Kidney (tissue), 13 donors: ENCODE measurements at regions not wholly inside any gene's neighbourhood (a gene's known extent, or its start where the extent isn't known, plus 50 kb on each side); places are given as distances from the start of the nearest gene placed in this dataset.

ENCODE experiments used
- DNase-seq, 5 donors: peaks; one replicate each; pipeline ENCODE4 v3.0.0-alpha.2; 2013 to 2020
- FAIRE-seq: peaks from 2 replicates; lab custom pipeline; 2012; peaks lifted over from hg19 to GRCh38; lab: Jason Lieb, UNC
- H3K27ac ChIP-seq, 2 donors: one replicate each; pipeline ENCODE4 v1.7.0; 2013; ENCODE audit warnings: low read depth in 2 of 2, low read length in 2 of 2, inconsistent platforms in 1 of 2
- H3K27me3 ChIP-seq: one replicate; pipeline ENCODE4 v1.7.1; 2013; ENCODE audit warnings: low read length, inconsistent platforms; ENCODE audit not compliant: control insufficient read depth, insufficient read depth
- H3K36me3 ChIP-seq, 3 donors: one replicate each; pipeline versions ENCODE4 v1.7.0 to v1.7.1; 2013; ENCODE audit warnings: low read length in 3 of 3, control low read depth in 1 of 3, inconsistent platforms in 1 of 3; ENCODE audit not compliant: insufficient read depth in 3 of 3, control insufficient read depth in 2 of 3
- H3K4me1 ChIP-seq, 3 donors: one replicate each; pipeline versions ENCODE4 v1.7.0 to v1.7.1; 2013; ENCODE audit warnings: low read length in 3 of 3, inconsistent platforms in 1 of 3, low read depth in 1 of 3; ENCODE audit not compliant: control insufficient read depth in 2 of 3, insufficient read depth in 2 of 3
- H3K4me3 ChIP-seq, 3 donors: one replicate each; pipeline versions ENCODE4 v1.7.0 to v1.8.1; 2013; ENCODE audit warnings: low read length in 3 of 3, control low read depth in 1 of 3, inconsistent platforms in 1 of 3
- H3K9ac ChIP-seq, 3 donors: one replicate each; pipeline versions ENCODE4 v1.7.0 to v1.7.1; 2013; ENCODE audit warnings: low read length in 3 of 3, control low read depth in 1 of 3, inconsistent platforms in 1 of 3
- H3K9me3 ChIP-seq, 3 donors: one replicate each; pipeline versions ENCODE4 v1.7.0 to v1.7.1; 2013; ENCODE audit warnings: low read length in 3 of 3, control low read depth in 1 of 3, inconsistent platforms in 1 of 3; ENCODE audit not compliant: control insufficient read depth in 2 of 3, insufficient read depth in 1 of 3
- intact Hi-C: fragments of 100-400 bp; cut with DNase I; formaldehyde crosslinking; loops from one replicate; pipeline ENCODE4 v1.11.1; 2022
- TF ChIP-seq, protein P1 (sequence below): IDR thresholded peaks from 3 replicates; pipeline ENCODE4 v1.5.1; 2012; ENCODE audit warnings: mild to moderate bottlenecking, moderate library complexity, borderline replicate concordance; ENCODE audit not compliant: insufficient read depth; ENCODE audit errors: extremely low read depth
- donor health status: control.
- donor health status: control.
- donor health status: control.
- donor health status: control.
- donor health status: control.
- donor health status: DM: yes; HTN: yes; CAD: no.
- donor health status: Normal renal cell carcinoma (clear cell type).

DNA sequence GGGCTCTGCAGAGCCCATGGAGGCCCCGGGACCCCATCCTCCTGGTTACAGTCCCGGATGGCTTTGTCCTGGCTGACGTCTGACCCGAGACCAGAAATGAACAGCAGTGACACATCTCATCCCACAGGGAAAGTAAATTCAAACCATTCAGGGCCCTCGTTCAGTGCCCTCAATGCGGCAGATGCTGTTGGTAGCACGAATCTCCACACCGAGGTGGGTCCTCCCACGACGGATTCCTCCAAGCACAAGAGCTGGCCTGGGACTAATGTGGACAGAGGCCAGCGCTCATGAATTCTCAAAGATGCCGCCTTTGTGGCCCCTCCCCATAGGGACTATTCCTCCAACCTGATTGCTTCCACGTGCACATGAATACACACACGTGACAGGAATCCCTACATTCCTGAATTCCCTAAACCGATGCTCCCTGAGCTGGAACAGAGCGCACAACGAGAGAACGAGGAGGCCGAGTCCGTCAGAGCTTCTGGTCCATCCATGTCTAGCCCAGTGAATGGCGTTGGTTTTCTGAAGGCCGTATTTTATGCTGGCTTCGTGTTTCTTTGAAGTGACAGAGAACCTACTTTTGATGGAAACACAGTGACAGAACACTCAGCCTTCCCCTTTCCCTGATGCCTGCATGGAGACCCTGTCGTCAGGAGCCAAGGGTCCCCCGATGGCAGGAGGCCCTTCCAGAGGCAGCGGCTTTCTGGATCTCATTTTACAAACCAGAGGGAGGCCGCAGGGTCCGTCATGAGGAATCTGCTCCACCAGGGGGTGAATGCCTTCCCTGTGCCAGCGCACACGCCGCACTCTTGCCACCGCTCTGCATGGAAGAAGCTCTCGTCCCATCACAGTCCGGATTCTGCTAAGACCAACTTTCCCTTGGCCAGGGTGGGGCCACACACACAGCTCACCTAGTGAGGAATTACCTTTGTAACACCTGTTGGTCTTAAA, 64.3 kb upstream of the SNTG2 start:
- intact Hi-C loops: no loop called here
- Histone ChIP-seq H3K9me3 (no peaks in the 10 kb centered on the region), H3K4me3 (no peak overlapping the region), H3K4me1 (peaks cover 0 to 2% (median 0%) of the 10 kb centered on the region in 3 donors), H3K36me3 (no peaks in the 10 kb centered on the region), H3K27ac (no peak overlapping the region), H3K27me3 (peaks cover 10% of the 10 kb centered on the region), H3K9ac (no peak overlapping the region)
- TF ChIP-seq, protein P1, sequence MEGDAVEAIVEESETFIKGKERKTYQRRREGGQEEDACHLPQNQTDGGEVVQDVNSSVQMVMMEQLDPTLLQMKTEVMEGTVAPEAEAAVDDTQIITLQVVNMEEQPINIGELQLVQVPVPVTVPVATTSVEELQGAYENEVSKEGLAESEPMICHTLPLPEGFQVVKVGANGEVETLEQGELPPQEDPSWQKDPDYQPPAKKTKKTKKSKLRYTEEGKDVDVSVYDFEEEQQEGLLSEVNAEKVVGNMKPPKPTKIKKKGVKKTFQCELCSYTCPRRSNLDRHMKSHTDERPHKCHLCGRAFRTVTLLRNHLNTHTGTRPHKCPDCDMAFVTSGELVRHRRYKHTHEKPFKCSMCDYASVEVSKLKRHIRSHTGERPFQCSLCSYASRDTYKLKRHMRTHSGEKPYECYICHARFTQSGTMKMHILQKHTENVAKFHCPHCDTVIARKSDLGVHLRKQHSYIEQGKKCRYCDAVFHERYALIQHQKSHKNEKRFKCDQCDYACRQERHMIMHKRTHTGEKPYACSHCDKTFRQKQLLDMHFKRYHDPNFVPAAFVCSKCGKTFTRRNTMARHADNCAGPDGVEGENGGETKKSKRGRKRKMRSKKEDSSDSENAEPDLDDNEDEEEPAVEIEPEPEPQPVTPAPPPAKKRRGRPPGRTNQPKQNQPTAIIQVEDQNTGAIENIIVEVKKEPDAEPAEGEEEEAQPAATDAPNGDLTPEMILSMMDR: no peak
- FAIRE-seq: no peak
- DNase-seq: peak in 2 of 5 donors; percentile 8 to 28

DNA sequence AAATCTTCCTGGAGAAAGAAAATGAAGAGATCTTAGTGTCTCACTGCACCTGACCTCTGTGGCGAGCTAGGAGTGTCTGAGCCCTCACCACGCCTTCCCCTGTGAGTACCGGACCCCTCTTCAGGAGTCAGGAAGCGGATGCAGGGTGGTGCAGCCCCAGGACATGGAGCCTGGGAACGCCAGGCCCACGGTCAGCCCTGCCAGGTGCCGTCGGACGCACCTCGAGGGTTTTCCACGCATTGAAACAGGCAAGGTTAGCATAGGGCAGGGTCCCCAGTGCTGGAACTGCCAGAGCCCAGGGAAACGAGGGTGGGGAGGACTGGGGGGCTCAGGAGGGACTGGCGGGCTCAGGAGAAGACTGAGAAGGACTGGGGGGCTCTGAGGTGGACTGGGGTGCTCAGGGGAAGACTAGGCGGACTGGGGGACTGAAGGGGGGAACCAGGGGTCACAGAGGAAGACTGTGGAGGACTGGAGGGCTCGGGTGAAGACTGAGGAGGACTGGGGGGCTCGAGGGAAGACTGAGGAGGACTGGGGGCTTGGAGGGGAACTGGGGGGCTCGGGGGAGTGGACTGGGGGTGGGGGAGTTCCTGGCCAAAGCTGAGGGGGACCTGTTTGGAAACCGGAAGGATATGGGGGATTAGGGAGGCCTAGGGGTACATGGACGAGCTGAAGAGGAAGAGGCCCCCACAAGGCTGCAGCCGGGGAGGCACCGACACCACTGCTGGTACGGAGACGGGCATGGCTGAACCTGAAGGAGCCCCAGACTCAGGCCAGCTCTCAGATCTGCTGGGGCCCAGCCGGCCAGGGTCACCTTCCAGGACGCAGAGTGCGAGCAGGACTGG, 65.2 kb upstream of the SNTG2 start:
- peaks cover 10% of the 10 kb centered on the region for H3K27me3 ChIP-seq
- TF ChIP-seq, protein P1: no peak
- no peak overlapping the region for H3K9ac ChIP-seq
- FAIRE-seq (no peak), DNase-seq (peak in 2 of 5 donors; percentile 7 to 30)
- no peak overlapping the region for H3K4me3 ChIP-seq
- no peaks in the 10 kb centered on the region for H3K9me3 ChIP-seq
- no peaks in the 10 kb centered on the region for H3K36me3 ChIP-seq
- intact Hi-C loops: no loop called here
- H3K27ac ChIP-seq: no peak overlapping the region
- H3K4me1 ChIP-seq: peaks cover 0 to 2% (median 0%) of the 10 kb centered on the region in 3 donors

DNA sequence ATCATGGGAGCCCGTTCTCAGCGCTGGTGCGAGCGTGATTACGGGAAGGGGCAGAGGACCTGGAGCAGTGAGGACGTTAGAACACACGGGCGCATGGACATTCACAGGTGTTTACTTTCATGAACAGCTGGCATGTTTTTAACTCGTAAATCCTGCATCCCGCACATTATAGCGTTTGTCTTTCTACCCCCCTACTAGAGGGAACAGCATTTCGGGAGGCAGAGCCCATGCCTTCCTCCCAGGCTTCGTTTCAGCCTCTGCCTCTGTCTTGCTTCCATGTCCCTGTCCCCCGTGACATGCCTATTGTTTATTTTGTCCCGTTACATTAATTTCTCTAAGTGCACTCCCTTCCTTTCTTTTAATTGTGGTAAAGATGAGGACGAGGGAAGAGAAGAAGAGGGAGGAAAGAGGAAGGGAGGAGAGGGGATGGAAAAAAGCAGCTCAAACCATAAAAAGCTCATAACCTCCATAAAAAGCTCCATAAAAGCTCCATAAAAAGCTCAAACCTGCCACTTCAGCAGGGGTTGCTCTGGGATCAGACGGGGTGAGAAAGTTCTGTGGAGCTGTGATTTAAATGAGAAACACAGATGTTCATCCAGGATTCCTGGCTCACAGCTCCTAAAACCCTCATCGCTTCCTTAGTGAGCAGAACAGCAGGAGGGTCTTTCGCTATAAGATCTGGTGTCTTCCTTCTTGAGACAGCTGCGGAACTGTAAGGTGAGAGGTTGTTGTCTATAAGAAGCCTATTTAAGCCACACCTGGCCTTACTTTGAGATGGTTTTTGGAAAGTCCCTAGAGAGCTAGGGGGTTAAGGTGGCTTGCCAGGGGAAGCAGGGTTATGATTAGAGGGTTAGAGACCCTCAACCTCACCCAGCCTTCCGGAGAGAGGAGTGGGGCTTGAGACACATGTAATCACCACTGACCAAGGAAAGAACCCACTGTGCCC, 66.6 kb upstream of the SNTG2 start:
- no peak for FAIRE-seq

More for the DNA sequence above, 66.6 kb upstream of the SNTG2 start:
- intact Hi-C loops: no loop called here
- TF ChIP-seq, protein P1: no peak
- H3K9ac ChIP-seq: no peak overlapping the region
- peaks cover 10% of the 10 kb centered on the region for H3K27me3 ChIP-seq
- DNase-seq: peak in 4 of 5 donors; percentile 68 to 88 (median 75)
- H3K9me3 ChIP-seq: no peaks in the 10 kb centered on the region
- H3K36me3 ChIP-seq: no peaks in the 10 kb centered on the region
- no peak overlapping the region for H3K27ac ChIP-seq
- H3K4me1 ChIP-seq: peaks cover 0 to 2% (median 0%) of the 10 kb centered on the region in 3 donors
- no peak overlapping the region for H3K4me3 ChIP-seq
